ENCODE measurements at regions not wholly inside any gene's neighbourhood (a gene's known extent, or its start where the extent isn't known, plus 50 kb on each side); places are given as distances from the start of the nearest gene placed in this dataset.

DNA sequence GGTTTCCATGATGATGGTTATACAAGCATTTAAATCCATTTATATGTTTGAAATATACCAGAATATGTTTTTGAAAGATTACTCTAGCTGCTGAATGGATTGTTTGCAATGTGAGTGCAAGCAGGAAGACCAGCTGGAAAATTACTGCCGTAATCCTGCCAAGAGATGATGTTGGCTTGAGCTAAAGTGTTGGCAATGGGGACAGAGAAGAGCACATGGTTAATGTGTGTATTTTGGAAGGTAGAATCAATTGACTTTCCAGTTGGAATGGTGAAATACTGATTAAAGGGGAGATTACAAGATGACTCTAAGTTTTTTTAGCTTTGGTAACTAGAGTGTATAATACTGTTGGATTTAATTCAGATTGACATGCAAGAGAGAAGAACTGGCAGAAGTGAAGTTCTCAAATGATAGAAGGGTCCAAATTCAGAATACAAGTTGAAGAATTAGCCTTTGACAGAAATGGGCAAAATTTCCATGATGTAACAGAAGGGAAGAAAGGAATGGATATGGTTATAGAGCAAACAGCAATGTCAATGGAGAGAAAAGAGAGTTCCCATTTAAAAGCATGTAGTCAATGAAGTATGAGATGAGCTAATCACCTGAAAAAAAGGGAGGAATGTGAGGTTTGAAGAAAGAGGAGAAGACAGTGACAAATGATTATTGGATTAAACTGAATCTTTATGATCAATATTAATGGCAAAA lies 422.0 kb downstream of the CDC14C start:
- no peaks in the 10 kb centered on the region for H3K36me3 ChIP-seq (ENCODE audit: control insufficient read depth in 1 of 2, insufficient read depth in 2 of 2, low read length in 2 of 2)
- no peak overlapping the region for H3K9ac ChIP-seq (ENCODE audit: low read length)
- H3K4me2 ChIP-seq (ENCODE audit: low read length), result no peak overlapping the region
- no peak overlapping the region for H2AFZ ChIP-seq (ENCODE audit: low read depth, low read length, poor library complexity, severe bottlenecking)
- POLR2A ChIA-PET, result no interaction called here
- H3K4me1 ChIP-seq (ENCODE audit: control insufficient read depth in 1 of 2, insufficient read depth in 2 of 2, low read length in 2 of 2), result no peaks in the 10 kb centered on the region
- H3K27ac ChIP-seq (ENCODE audit: low read depth, low read length), result no peak overlapping the region
- H3K27me3 ChIP-seq (ENCODE audit: insufficient read depth, low read length), result no peaks in the 10 kb centered on the region
- RAD21 ChIA-PET (ENCODE audit: low non-redundant PET in 1 of 2, low total read pairs in 2 of 2, uncharacterized antibody in 2 of 2, unreplicated experiment in 2 of 2), result no interaction called here
- no peak overlapping the region for H3K4me3 ChIP-seq (replicated peaks in 1 of 2; ENCODE audit: low read depth in 1 of 2, low read length in 2 of 2)
- H3K79me2 ChIP-seq (ENCODE audit: insufficient read depth, low read length), result no peaks in the 10 kb centered on the region
- no TSS peak for BruUV-seq (replicated peaks)
- CTCF ChIA-PET, result no interaction called here
- no peak for DNase-seq (ENCODE audit: low read depth, low spot score)
- no peak for ATAC-seq
- TF ChIP-seq FOSL1 (IDR thresholded peaks at IDR 0.05; ENCODE audit: low read depth) (no peak), ZFX (IDR thresholded peaks at IDR 0.05) (no peak), SP1 (IDR thresholded peaks at IDR 0.05; ENCODE audit: low read depth) (no peak), POLR2A (IDR thresholded peaks at IDR 0.05; ENCODE audit: borderline replicate concordance, extremely low read depth, insufficient read depth, insufficient read length) (no peak), SRF (IDR thresholded peaks at IDR 0.05; ENCODE audit: low read depth) (no peak), ELF1 (IDR thresholded peaks at IDR 0.05; ENCODE audit: borderline replicate concordance, low read depth) (no peak), ZNF274 (IDR thresholded peaks at IDR 0.05; ENCODE audit: low read depth, low read length) (no peak), CEBPB (IDR thresholded peaks at IDR 0.05; ENCODE audit: low read depth) (no peak), POLR2AphosphoS5 (IDR thresholded peaks at IDR 0.05; ENCODE audit: low read depth, low read length) (no peak), RAD21 (IDR thresholded peaks at IDR 0.05; ENCODE audit: low read depth) (no peak)
- TF ChIP-seq, protein P1, sequence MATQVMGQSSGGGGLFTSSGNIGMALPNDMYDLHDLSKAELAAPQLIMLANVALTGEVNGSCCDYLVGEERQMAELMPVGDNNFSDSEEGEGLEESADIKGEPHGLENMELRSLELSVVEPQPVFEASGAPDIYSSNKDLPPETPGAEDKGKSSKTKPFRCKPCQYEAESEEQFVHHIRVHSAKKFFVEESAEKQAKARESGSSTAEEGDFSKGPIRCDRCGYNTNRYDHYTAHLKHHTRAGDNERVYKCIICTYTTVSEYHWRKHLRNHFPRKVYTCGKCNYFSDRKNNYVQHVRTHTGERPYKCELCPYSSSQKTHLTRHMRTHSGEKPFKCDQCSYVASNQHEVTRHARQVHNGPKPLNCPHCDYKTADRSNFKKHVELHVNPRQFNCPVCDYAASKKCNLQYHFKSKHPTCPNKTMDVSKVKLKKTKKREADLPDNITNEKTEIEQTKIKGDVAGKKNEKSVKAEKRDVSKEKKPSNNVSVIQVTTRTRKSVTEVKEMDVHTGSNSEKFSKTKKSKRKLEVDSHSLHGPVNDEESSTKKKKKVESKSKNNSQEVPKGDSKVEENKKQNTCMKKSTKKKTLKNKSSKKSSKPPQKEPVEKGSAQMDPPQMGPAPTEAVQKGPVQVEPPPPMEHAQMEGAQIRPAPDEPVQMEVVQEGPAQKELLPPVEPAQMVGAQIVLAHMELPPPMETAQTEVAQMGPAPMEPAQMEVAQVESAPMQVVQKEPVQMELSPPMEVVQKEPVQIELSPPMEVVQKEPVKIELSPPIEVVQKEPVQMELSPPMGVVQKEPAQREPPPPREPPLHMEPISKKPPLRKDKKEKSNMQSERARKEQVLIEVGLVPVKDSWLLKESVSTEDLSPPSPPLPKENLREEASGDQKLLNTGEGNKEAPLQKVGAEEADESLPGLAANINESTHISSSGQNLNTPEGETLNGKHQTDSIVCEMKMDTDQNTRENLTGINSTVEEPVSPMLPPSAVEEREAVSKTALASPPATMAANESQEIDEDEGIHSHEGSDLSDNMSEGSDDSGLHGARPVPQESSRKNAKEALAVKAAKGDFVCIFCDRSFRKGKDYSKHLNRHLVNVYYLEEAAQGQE (IDR thresholded peaks at IDR 0.05; ENCODE audit: low read depth), result no peak
- TF ChIP-seq, protein P2, sequence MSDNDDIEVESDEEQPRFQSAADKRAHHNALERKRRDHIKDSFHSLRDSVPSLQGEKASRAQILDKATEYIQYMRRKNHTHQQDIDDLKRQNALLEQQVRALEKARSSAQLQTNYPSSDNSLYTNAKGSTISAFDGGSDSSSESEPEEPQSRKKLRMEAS (IDR thresholded peaks at IDR 0.05), result no peak
- TF ChIP-seq, protein P3, sequence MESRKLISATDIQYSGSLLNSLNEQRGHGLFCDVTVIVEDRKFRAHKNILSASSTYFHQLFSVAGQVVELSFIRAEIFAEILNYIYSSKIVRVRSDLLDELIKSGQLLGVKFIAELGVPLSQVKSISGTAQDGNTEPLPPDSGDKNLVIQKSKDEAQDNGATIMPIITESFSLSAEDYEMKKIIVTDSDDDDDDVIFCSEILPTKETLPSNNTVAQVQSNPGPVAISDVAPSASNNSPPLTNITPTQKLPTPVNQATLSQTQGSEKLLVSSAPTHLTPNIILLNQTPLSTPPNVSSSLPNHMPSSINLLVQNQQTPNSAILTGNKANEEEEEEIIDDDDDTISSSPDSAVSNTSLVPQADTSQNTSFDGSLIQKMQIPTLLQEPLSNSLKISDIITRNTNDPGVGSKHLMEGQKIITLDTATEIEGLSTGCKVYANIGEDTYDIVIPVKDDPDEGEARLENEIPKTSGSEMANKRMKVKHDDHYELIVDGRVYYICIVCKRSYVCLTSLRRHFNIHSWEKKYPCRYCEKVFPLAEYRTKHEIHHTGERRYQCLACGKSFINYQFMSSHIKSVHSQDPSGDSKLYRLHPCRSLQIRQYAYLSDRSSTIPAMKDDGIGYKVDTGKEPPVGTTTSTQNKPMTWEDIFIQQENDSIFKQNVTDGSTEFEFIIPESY (IDR thresholded peaks at IDR 0.05; ENCODE audit: extremely low read depth, insufficient replicate concordance, low read length), result no peak
- H3K9me3 ChIP-seq (ENCODE audit: control insufficient read depth in 1 of 2, insufficient read depth in 1 of 2, low read depth in 1 of 2, low read length in 2 of 2), result peaks cover 10% of the 10 kb centered on the region in 2 experiments; a peak in 3 of 4 replicates
- intact Hi-C loops (cut with micrococcal nuclease), result no loop called here
- no peaks in the 10 kb centered on the region; the same call in 1 of the 2 replicates for H4K20me1 ChIP-seq (ENCODE audit: insufficient read depth)
- H3K9me2 ChIP-seq (ENCODE audit: insufficient read depth), result no peaks in the 10 kb centered on the region
